OCI-LY7 (cell line): ENCODE measurements at regions not wholly inside any gene's neighbourhood (a gene's known extent, or its start where the extent isn't known, plus 50 kb on each side); places are given as distances from the start of the nearest gene placed in this dataset.
"Not testable (repeated sequence)": the region's sequence is repeated elsewhere in the genome, so short reads cannot be mapped to it uniquely, and the experiment has no call there.

Experiments used
- BruUV-seq: library from RNA; stranded (reverse); fragments of 400-500 nt; replicated peaks from 2 replicates; lab custom pipeline; 2021; lab: Mats Ljungman, UMichigan
- CTCF ChIA-PET: fragments of 300-600 bp; sonication (Branson Sonifier 250); formaldehyde crosslinking; loops from one replicate; lab custom pipeline; 2022; ENCODE audit warnings: antibody characterized with exemption; ENCODE audit not compliant: unreplicated experiment; lab: Charles Lee
- POLR2A ChIA-PET: fragments of 300-600 bp; sonication (Branson Sonifier 250); formaldehyde crosslinking; loops from one replicate; lab custom pipeline; 2022; ENCODE audit warnings: antibody characterized with exemption; lab: Charles Lee
- DNase-seq: peaks from one replicate; pipeline ENCODE4 v3.0.0-alpha.2; 2015; ENCODE audit warnings: low spot score
- H2AFZ ChIP-seq: fragments of 200-600 bp; sonication (generic), shearing (Covaris generic); 2 replicates; pipeline ENCODE4 v1.6.1; 2014; ENCODE audit warnings: mild to moderate bottlenecking, antibody characterized with exemption, low read length, moderate library complexity
- H3K27ac ChIP-seq: fragments of 200-600 bp; sonication (generic); 2 replicates; pipeline ENCODE4 v1.5.1; 2014; ENCODE audit warnings: mixed run types, low read depth, mild to moderate bottlenecking, moderate library complexity, low read length, inconsistent platforms; ENCODE audit not compliant: poor library complexity, severe bottlenecking
- H3K36me3 ChIP-seq: fragments of 200-600 bp; sonication (generic); 2 replicates; pipeline ENCODE4 v1.6.1; 2014; ENCODE audit warnings: mild to moderate bottlenecking, antibody characterized with exemption, low read length, moderate library complexity, mixed read lengths; ENCODE audit not compliant: insufficient read depth
- H3K4me1 ChIP-seq: fragments of 200-600 bp; sonication (generic); 2 replicates; pipeline ENCODE4 v1.5.1; 2014; ENCODE audit warnings: mild to moderate bottlenecking, low read length; ENCODE audit not compliant: insufficient read depth, poor library complexity, severe bottlenecking
- H3K4me2 ChIP-seq: fragments of 200-600 bp; sonication (generic); 2 replicates; pipeline ENCODE4 v1.6.1; 2014; ENCODE audit warnings: mild to moderate bottlenecking, low read length
- H3K4me3 ChIP-seq: fragments of 200-600 bp; sonication (generic); 2 replicates; pipeline ENCODE4 v1.5.1; 2014; ENCODE audit warnings: mild to moderate bottlenecking, low read depth, low read length; ENCODE audit not compliant: poor library complexity, severe bottlenecking
- H3K79me2 ChIP-seq: fragments of 200-600 bp; sonication (generic); 2 replicates; pipeline ENCODE4 v1.6.1; 2016; ENCODE audit warnings: low read depth, mild to moderate bottlenecking, low read length, moderate library complexity, mixed read lengths; ENCODE audit not compliant: insufficient read depth
- H3K9me2 ChIP-seq: fragments of 200-600 bp; sonication (generic); 2 replicates; pipeline ENCODE4 v1.6.1; 2016; ENCODE audit warnings: mild to moderate bottlenecking, low read length, mixed read lengths; ENCODE audit not compliant: insufficient read depth
- H3K9me3 ChIP-seq: fragments of 200-600 bp; sonication (generic); 2 replicates; pipeline ENCODE4 v1.6.1; 2014; ENCODE audit warnings: mild to moderate bottlenecking, mixed run types, low read length, mixed read lengths
- H4K20me1 ChIP-seq: fragments of 200-600 bp; sonication (generic); 2 replicates; pipeline ENCODE4 v1.6.1; 2014; ENCODE audit warnings: mild to moderate bottlenecking, antibody characterized with exemption, low read length, moderate library complexity, mixed read lengths; ENCODE audit not compliant: insufficient read depth
- CTCF ChIP-seq: fragments of 200-600 bp; sonication (generic); conservative IDR thresholded peaks from 2 replicates; pipeline ENCODE4 v1.5.1; 2014; ENCODE audit warnings: mild to moderate bottlenecking, antibody characterized with exemption, low read length, moderate library complexity, mixed read lengths
- EZH2phosphoT487 ChIP-seq: fragments of 200-600 bp; sonication (generic); IDR thresholded peaks from 2 replicates; pipeline ENCODE4 v1.6.1; 2018; ENCODE audit warnings: low read depth, borderline replicate concordance, mild to moderate bottlenecking, mixed run types, antibody characterized with exemption, low read length, moderate library complexity, mixed read lengths
- intact Hi-C: fragments of 100-400 bp; cut with micrococcal nuclease; formaldehyde crosslinking; loops from one replicate; pipeline ENCODE4 v1.10.0; 2022; ENCODE audit not compliant: unreplicated experiment

GRCh38 chrX:94676285-94676684, 1002.3 kb downstream of the FAM133A start:
- Histone ChIP-seq H3K9me2 (no peaks in the 10 kb centered on the region), H3K9me3 (no peaks in the 10 kb centered on the region), H3K4me3 (no peak overlapping the region), H2AFZ (no peak overlapping the region), H3K36me3 (no peaks in the 10 kb centered on the region), H3K4me1 (no peaks in the 10 kb centered on the region), H3K79me2 (no peaks in the 10 kb centered on the region), H3K27ac (no peak overlapping the region), H3K4me2 (no peak overlapping the region), H4K20me1 (no peaks in the 10 kb centered on the region)
- ChIA-PET CTCF (no interaction called here), POLR2A (no interaction called here)
- no peak for DNase-seq
- TF ChIP-seq CTCF: no peak
- intact Hi-C loops: no loop called here
- BruUV-seq: no TSS peak

- Histone ChIP-seq H3K27ac (no peak overlapping the region), H3K4me1 (no peaks in the 10 kb centered on the region), H3K4me2 (no peak overlapping the region), H3K36me3 (no peaks in the 10 kb centered on the region), H4K20me1 (no peaks in the 10 kb centered on the region), H3K9me3 (no peaks in the 10 kb centered on the region), H3K9me2 (no peaks in the 10 kb centered on the region), H3K4me3 (no peak overlapping the region), H3K79me2 (no peaks in the 10 kb centered on the region), H2AFZ (no peak overlapping the region)
- BruUV-seq: no TSS peak
- ChIA-PET CTCF (no interaction called here), POLR2A (no interaction called here)
- intact Hi-C loops: no loop called here
- no peak for TF ChIP-seq EZH2phosphoT487
- no peak for TF ChIP-seq CTCF
- DNase-seq: no peak
These were observed 1012.1 kb downstream of the FAM133A start for GRCh38 chrX:94686071-94686470.

GRCh38 chrX:94695910-94696309, 1021.9 kb downstream of the FAM133A start:
- CTCF ChIA-PET: no interaction called here
- BruUV-seq: no TSS peak

GRCh38 chrX:94704348-94705256, 1030.6 kb downstream of the FAM133A start:
- H3K27ac ChIP-seq, H3K9me2 ChIP-seq, H3K4me3 ChIP-seq, H3K79me2 ChIP-seq, intact Hi-C loops, POLR2A ChIA-PET, DNase-seq, H3K36me3 ChIP-seq, H3K4me1 ChIP-seq, H3K4me2 ChIP-seq, H4K20me1 ChIP-seq, H3K9me3 ChIP-seq, H2AFZ ChIP-seq, BruUV-seq, CTCF ChIA-PET: not testable (repeated sequence)

More at GRCh38 chrX:94695910-94696309, 1021.9 kb downstream of the FAM133A start:
- no peaks in the 10 kb centered on the region for H3K9me3 ChIP-seq
- no peak overlapping the region for H3K27ac ChIP-seq
- no peaks in the 10 kb centered on the region for H3K36me3 ChIP-seq
- DNase-seq: no peak
- TF ChIP-seq EZH2phosphoT487 (no peak), CTCF (no peak)
- H3K9me2 ChIP-seq: no peaks in the 10 kb centered on the region
- intact Hi-C loops: no loop called here
- no peak overlapping the region for H2AFZ ChIP-seq
- POLR2A ChIA-PET: no interaction called here
- no peak overlapping the region for H3K4me2 ChIP-seq
- no peaks in the 10 kb centered on the region for H4K20me1 ChIP-seq
- no peak overlapping the region for H3K4me3 ChIP-seq
- no peaks in the 10 kb centered on the region for H3K4me1 ChIP-seq
- H3K79me2 ChIP-seq: no peaks in the 10 kb centered on the region
